HG03439 (cell line): ENCODE measurements at regions not wholly inside any gene's neighbourhood (a gene's known extent, or its start where the extent isn't known, plus 50 kb on each side); places are given as distances from the start of the nearest gene placed in this dataset.
A peak's percentile ranks its signal among the peaks of the same experiment; 100 is the strongest.
"Not testable (repeated sequence)": the region's sequence is repeated elsewhere in the genome, so short reads cannot be mapped to it uniquely, and the experiment has no call there.

Experiments used
- ATAC-seq: cut with Tn5 transposase; IDR thresholded peaks from one replicate; pipeline ENCODE4 v1.9.1; 2021; ENCODE audit warnings: mild to moderate bottlenecking, moderate library complexity; ENCODE audit not compliant: unreplicated experiment

GRCh38 chr5:1654786-1655495 lies 131.2 kb upstream of the LPCAT1 start:
- no peak for ATAC-seq

- ATAC-seq, result peak; percentile 81
Measured at GRCh38 chr5:1653698-1654651, 130.2 kb upstream of the LPCAT1 start.

GRCh38 chr5:1652873-1653697 lies 129.3 kb upstream of the LPCAT1 start:
- ATAC-seq, result peak; percentile 23

GRCh38 chr5:1651971-1652872 lies 128.5 kb upstream of the LPCAT1 start:
- no peak for ATAC-seq

- no peak for ATAC-seq
Measured at GRCh38 chr5:1651250-1651649, 127.5 kb upstream of the LPCAT1 start.

DNA sequence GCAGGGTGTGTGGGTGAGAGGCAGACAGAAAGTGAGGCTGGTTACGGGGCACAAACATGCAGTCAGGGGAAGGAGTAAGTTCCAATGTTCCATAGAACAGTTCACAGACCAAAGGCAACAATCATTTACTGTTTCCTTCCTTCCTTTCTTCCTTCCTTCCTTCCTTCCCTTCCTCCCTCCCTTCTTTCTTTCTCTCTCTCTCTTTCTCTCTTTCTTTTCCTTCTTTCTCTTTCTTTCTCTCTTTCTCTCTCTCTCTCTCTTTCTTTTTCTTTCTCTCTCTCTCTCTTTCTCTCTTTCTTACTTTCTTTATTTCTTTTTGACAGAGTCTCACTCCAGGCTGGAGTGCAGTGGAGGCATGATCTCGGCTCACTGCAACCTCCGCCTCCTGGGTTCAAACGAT lies 125.8 kb upstream of the LPCAT1 start:
- no peak for ATAC-seq

- no peak for ATAC-seq
Measured at GRCh38 chr5:1648806-1649205, 125.0 kb upstream of the LPCAT1 start.

DNA sequence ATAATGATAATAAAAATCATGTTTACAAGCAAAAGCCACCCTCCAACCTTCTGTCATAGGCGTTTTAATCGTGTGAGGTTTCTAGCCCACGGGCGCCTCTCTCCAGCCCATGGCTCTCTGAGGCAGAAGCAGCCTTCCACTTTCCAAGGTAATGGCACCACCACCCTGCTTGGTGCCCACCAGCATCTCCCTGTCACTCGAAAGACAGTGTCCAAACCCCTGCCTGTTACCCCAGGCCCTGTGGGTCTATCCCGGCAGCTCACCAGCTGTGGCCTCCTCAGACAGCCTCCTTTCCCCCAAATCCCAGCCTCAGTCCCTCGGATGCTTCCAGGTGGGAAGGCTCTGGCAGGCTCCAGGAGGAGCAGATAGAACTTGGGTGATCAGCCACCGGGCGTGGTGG lies 123.8 kb upstream of the LPCAT1 start:
- no peak for ATAC-seq

- ATAC-seq, result peak; percentile 61
Measured at GRCh38 chr5:1644810-1645571, 121.2 kb upstream of the LPCAT1 start.

- not testable (repeated sequence) for ATAC-seq
Measured at GRCh38 chr5:1644393-1644809, 120.6 kb upstream of the LPCAT1 start.

DNA sequence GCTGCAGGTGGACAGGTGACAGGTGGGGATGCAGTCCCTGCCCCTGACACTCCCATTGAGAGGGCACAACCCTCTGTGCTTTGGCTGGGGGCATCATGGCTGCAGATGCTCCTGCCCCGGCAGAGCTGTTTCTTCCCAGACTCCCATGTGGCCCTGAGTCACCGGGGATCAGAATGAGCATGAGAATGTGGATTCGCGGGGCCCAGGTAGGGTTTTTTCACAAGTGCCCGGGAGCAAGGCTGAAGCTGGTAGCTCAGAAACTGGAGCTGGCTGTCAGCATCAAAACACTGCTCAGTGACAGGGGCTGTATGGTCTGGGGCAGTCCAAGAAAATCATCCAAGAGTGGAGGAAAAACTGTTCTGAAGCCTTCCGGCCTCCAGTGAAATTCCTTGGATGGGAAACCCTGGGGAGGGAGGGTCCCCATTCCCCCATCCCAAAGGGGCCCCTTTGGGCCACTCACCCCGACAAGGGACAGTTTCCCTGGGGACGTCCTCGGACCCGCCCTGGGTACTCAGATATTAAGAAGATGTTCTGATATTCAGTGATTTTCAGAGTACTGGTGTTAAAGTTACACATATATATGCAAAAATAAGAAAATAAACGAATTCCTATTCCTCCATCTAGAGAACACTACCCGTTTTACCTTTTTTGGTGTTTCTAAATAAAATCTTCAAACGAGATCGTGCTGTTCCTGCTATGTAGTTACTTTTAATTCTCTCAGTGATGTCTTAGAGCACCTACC lies 120.1 kb upstream of the LPCAT1 start:
- no peak for ATAC-seq

- ATAC-seq, result no peak
Measured at GRCh38 chr5:1642621-1643061, 118.9 kb upstream of the LPCAT1 start.

GRCh38 chr5:1642221-1642620 lies 118.5 kb upstream of the LPCAT1 start:
- no peak for ATAC-seq

- ATAC-seq, result no peak
Measured at GRCh38 chr5:1641560-1642166, 117.9 kb upstream of the LPCAT1 start.

- ATAC-seq, result no peak
Measured at GRCh38 chr5:1641041-1641440, 117.3 kb upstream of the LPCAT1 start.

DNA sequence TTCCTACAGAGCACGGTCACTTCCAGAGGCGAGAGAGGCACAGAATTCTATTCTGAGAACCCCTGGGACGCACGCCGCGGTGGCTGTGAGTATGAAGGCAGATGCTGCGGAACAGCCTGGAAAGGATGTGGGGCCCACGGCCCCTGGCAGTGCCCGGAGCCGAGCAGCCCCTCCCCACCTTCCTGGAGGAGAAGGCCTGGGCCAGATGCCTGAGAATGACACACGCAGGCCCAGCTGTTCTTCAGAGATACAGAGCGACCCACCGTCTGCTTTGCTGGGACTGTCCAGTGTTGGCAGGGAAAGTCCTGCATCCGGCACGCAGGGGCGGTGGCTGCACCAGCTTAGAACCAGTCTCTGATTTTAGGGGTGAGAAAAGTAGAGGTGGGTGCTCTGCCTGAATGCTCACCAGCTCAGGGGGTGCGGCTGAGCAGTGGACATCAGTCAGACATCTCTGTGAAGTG lies 116.7 kb upstream of the LPCAT1 start:
- no peak for ATAC-seq

DNA sequence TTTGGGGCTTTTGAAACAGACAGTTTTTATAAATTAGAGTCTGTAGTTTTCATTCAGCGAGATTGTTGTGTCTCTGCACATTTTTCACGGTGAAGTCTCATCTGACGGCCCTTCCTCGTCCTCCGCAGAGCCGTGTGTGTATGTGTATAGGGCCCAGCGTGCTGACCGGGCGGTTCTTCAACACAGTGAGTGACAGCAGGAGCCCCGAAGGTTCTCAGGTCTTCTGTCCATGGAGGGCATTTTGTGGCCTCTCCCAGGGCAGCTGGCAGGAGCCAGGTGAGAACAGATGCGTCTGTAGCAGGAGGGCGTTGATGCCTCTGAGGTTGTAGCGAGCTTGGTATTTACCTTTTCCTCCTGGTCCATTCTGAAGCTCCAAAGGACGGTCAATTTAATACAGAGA lies 116.0 kb upstream of the LPCAT1 start:
- no peak for ATAC-seq
